K562 (cell line): ENCODE measurements at regions not wholly inside any gene's neighbourhood (a gene's known extent, or its start where the extent isn't known, plus 50 kb on each side); places are given as distances from the start of the nearest gene placed in this dataset.

Source experiments
- ATAC-seq: fragments of 200-7000 bp; cut with Tn5 transposase; 3 replicates; pipeline ENCODE4 v1.9.1; 2020; ENCODE audit warnings: moderate library complexity
- BruUV-seq: library from RNA; stranded (reverse); fragments of 400-500 nt; replicated peaks from 2 replicates; lab custom pipeline; 2021; lab: Mats Ljungman, UMichigan
- CTCF ChIA-PET: fragments of 300-600 bp; formaldehyde crosslinking; extraction: SDS; loops from one replicate; lab custom pipeline; 2021; ENCODE audit warnings: low intra/inter-chr PET ratio; lab: Yijun Ruan, JAX
- POLR2A ChIA-PET: fragments of 300-600, 350-650 bp; sonication (Branson Sonifier 250); formaldehyde crosslinking; extraction: SDS; loops from one replicate; lab custom pipeline; 2021; ENCODE audit warnings: antibody characterized with exemption, inconsistent platforms; lab: Yijun Ruan, JAX
- DNase-seq, 4 experiments: peaks; one replicate each; pipeline versions ENCODE4 v3.0.0 to v3.0.0-alpha.2; 2011 to 2018; ENCODE audit warnings: low spot score in 3 of 4, mixed read lengths in 3 of 4; ENCODE audit errors: extremely low read depth in 1 of 4
- FAIRE-seq: peaks from 2 replicates; lab custom pipeline; 2011; peaks lifted over from hg19 to GRCh38; lab: Jason Lieb, UNC
- H2AFZ ChIP-seq: 2 replicates; pipeline ENCODE4 v1.6.0; 2011; ENCODE audit warnings: low read depth, low read length, control low read depth, inconsistent platforms
- H3K27ac ChIP-seq: fragments of 200-600 bp; 3 replicates; pipeline ENCODE4 v1.8.0; 2011; ENCODE audit warnings: low read depth, mild to moderate bottlenecking, control low read depth, inconsistent platforms, low read length, moderate library complexity, mixed read lengths; ENCODE audit errors: extremely low read depth
- H3K27me3 ChIP-seq, 2 experiments: fragments of 300-600 bp in 1 of 2; 2 replicates in 1 of 2; 3 replicates in 1 of 2; pipeline versions ENCODE4 v1.6.0 to v1.8.0; 2011; ENCODE audit warnings: inconsistent platforms in 2 of 2, low read length in 2 of 2, mild to moderate bottlenecking in 1 of 2, mixed read lengths in 1 of 2, moderate library complexity in 1 of 2; ENCODE audit not compliant: control insufficient read depth in 2 of 2, insufficient read depth in 2 of 2
- H3K36me3 ChIP-seq: fragments of 300-600 bp; 3 replicates; pipeline ENCODE4 v1.8.0; 2011; ENCODE audit warnings: mild to moderate bottlenecking, low read length, inconsistent platforms; ENCODE audit not compliant: control insufficient read depth, insufficient read depth
- H3K4me1 ChIP-seq, 2 experiments: fragments of 200-600 bp in 1 of 2; replicated peaks in 1 of 2; 2 replicates in 1 of 2; 3 replicates in 1 of 2; pipeline versions ENCODE4 v1.5.1 to v1.8.0; 2011; ENCODE audit warnings: inconsistent platforms in 2 of 2, low read length in 2 of 2, mild to moderate bottlenecking in 1 of 2, mixed read lengths in 1 of 2, moderate library complexity in 1 of 2; ENCODE audit not compliant: control insufficient read depth in 2 of 2, insufficient read depth in 2 of 2
- H3K4me2 ChIP-seq: 2 replicates; pipeline ENCODE4 v1.6.1; 2011; ENCODE audit warnings: low read length, control low read depth, inconsistent platforms, mixed read lengths; ENCODE audit not compliant: insufficient read depth
- H3K4me3 ChIP-seq: fragments of 200-600 bp; sonication (generic), shearing (Covaris generic); 2 replicates; pipeline ENCODE4 v1.5.1; 2016; ENCODE audit warnings: control low read depth, inconsistent platforms
- H3K79me2 ChIP-seq: fragments of 200-600 bp; 3 replicates; pipeline ENCODE4 v1.8.0; 2011; ENCODE audit warnings: low read length, inconsistent platforms; ENCODE audit not compliant: control insufficient read depth, insufficient read depth
- H3K9ac ChIP-seq, 2 experiments: 2 replicates each; pipeline versions ENCODE4 v1.6.0 to v1.6.1; 2011; ENCODE audit warnings: low read depth in 2 of 2, low read length in 2 of 2, control low read depth in 1 of 2, inconsistent platforms in 1 of 2, mild to moderate bottlenecking in 1 of 2, mixed read lengths in 1 of 2; ENCODE audit not compliant: insufficient read depth in 1 of 2
- H3K9me1 ChIP-seq: one replicate; pipeline ENCODE4 v1.6.0; 2011; ENCODE audit warnings: inconsistent platforms, mild to moderate bottlenecking, low read length, moderate library complexity; ENCODE audit not compliant: control insufficient read depth, insufficient read depth
- H3K9me3 ChIP-seq: replicated peaks from 2 replicates; pipeline ENCODE4 v1.5.1; 2011; ENCODE audit warnings: low read depth, low read length, inconsistent platforms; ENCODE audit not compliant: control insufficient read depth, insufficient read depth
- H4K20me1 ChIP-seq: replicated peaks from 2 replicates; pipeline ENCODE4 v1.6.1; 2011; ENCODE audit warnings: low read length, inconsistent platforms, mixed read lengths; ENCODE audit not compliant: control insufficient read depth, insufficient read depth
- AFF1 ChIP-seq, 2 experiments: fragments of 450-650 bp; IDR thresholded peaks; 2 replicates each; pipeline ENCODE4 v1.6.1; 2018; ENCODE audit warnings: mild to moderate bottlenecking in 2 of 2, low read depth in 1 of 2; ENCODE audit not compliant: partially characterized antibody in 2 of 2
- ARHGAP35 ChIP-seq: fragments of 450-650 bp; IDR thresholded peaks from 2 replicates; pipeline ENCODE4 v1.6.1; 2018; ENCODE audit not compliant: partially characterized antibody
- CEBPG ChIP-seq, 3 experiments: fragments of 200-800 bp in 1 of 3; sonication (Bioruptor generic) in 1 of 3; sonication (generic) in 1 of 3; formaldehyde crosslinking in 1 of 3; IDR thresholded peaks in 2 of 3; conservative IDR thresholded peaks in 1 of 3; 2 replicates each; pipeline versions ENCODE4 v1.6.1 to v1.8.0; 2016 to 2022; ENCODE audit warnings: missing compliant biosample characterization in 2 of 3, missing genetic modification characterization in 2 of 3, mild to moderate bottlenecking in 1 of 3, missing genetic modification reagents in 1 of 3
- CREB3 ChIP-seq: fragments of 450-650 bp; conservative IDR thresholded peaks from 2 replicates; pipeline ENCODE4 v1.6.1; 2016; ENCODE audit warnings: missing genetic modification characterization, low read depth, mild to moderate bottlenecking, missing compliant biosample characterization, moderate library complexity
- DPF2 ChIP-seq: fragments of 450-650 bp; IDR thresholded peaks from 2 replicates; pipeline ENCODE4 v1.6.1; 2016
- ETS2 ChIP-seq: IDR thresholded peaks from 2 replicates; pipeline ENCODE4 v1.6.1; 2016; ENCODE audit warnings: borderline replicate concordance, missing genetic modification characterization, mild to moderate bottlenecking, moderate library complexity, missing compliant biosample characterization; ENCODE audit not compliant: poor library complexity, severe bottlenecking
- HES1 ChIP-seq: fragments of 450-650 bp; IDR thresholded peaks from 2 replicates; pipeline ENCODE4 v1.6.1; 2016; ENCODE audit warnings: low read depth, mild to moderate bottlenecking, moderate library complexity
- MCM7 ChIP-seq, 2 experiments: fragments of 450-650 bp; IDR thresholded peaks; 2 replicates each; pipeline ENCODE4 v1.6.1; 2016 to 2018
- NFATC3 ChIP-seq: fragments of 450-650 bp; IDR thresholded peaks from 2 replicates; pipeline ENCODE4 v1.6.1; 2017; ENCODE audit warnings: mild to moderate bottlenecking
- PURB ChIP-seq: sonication (generic); formaldehyde crosslinking; IDR thresholded peaks from 2 replicates; pipeline ENCODE4 v1.9.0; 2021; ENCODE audit warnings: low read depth, mild to moderate bottlenecking, missing genetic modification reagents
- RBM15 ChIP-seq: fragments of 200-400 bp; formaldehyde crosslinking; IDR thresholded peaks from 2 replicates; pipeline ENCODE4 v1.6.1; 2018; ENCODE audit warnings: mild to moderate bottlenecking, low read length, moderate library complexity; ENCODE audit not compliant: insufficient read depth
- SOX6 ChIP-seq: fragments of 450-650 bp; IDR thresholded peaks from 2 replicates; pipeline ENCODE4 v1.6.1; 2014; ENCODE audit warnings: mild to moderate bottlenecking
- ZBED1 ChIP-seq: IDR thresholded peaks from 2 replicates; pipeline ENCODE4 v1.6.1; 2014
- ZFP91 ChIP-seq: sonication (generic); formaldehyde crosslinking; IDR thresholded peaks from 2 replicates; pipeline ENCODE4 v1.8.0; 2022; ENCODE audit warnings: mild to moderate bottlenecking, missing genetic modification reagents
- ZNF354B ChIP-seq: fragments of 250-450 bp; sonication (Bioruptor Pico); IDR thresholded peaks from 2 replicates; pipeline ENCODE4 v1.4.0; 2020
- ZNF785 ChIP-seq: fragments of 250-450 bp; sonication (Bioruptor Pico); IDR thresholded peaks from 2 replicates; pipeline ENCODE4 v1.4.0; 2020; ENCODE audit warnings: mild to moderate bottlenecking
- WGBS: fragments of 100-300 bp; shearing (Covaris generic); methylation state at CpG from one replicate; pipeline ENCODE4 v1.1.6; 2016; ENCODE audit warnings: low coverage, mixed read lengths; ENCODE audit not compliant: insufficient coverage; ENCODE audit errors: missing lambda C conversion rate; 5-methylcytosine and 5-hydroxymethylcytosine counted together
- in situ Hi-C: fragments of 300-500 bp; cut with MboI; formaldehyde crosslinking; loops from 4 replicates; pipeline ENCODE4 v1.15.0; 2018; ENCODE audit warnings: inconsistent platforms, mixed read lengths
- intact Hi-C: fragments of 100-400 bp; cut with micrococcal nuclease; formaldehyde crosslinking; loops from 2 replicates; pipeline ENCODE4 v1.14.2; 2022

GRCh38 chr7:79506481-79506880 is 53.0 kb upstream of the MAGI2 start:
- no TSS peak for BruUV-seq
- no peak for FAIRE-seq
- TF ChIP-seq SOX6, result no peak
- no peak for TF ChIP-seq MCM7 (IDR thresholded peaks at IDR 0.05)
- no peak for TF ChIP-seq RBM15
- TF ChIP-seq PURB (CRISPR knock-in tag), result no peak
- no peak for TF ChIP-seq ARHGAP35
- no peak for TF ChIP-seq ZFP91 (CRISPR knock-in tag)
- TF ChIP-seq ZNF354B (CRISPR knock-in tag), result no peak
- no peak for TF ChIP-seq NFATC3
- TF ChIP-seq CEBPG (CRISPR knock-in tag; IDR thresholded peaks at IDR 0.05), result no peak
- TF ChIP-seq CEBPG (tag; conservative IDR thresholded peaks at IDR 0.05 in 1 of 2, IDR thresholded peaks at IDR 0.05 in 1 of 2), result no peak
- TF ChIP-seq ZNF785 (CRISPR knock-in tag), result no peak
- TF ChIP-seq AFF1 (IDR thresholded peaks at IDR 0.05; ENCODE audit: low read depth in 1 of 2, partially characterized antibody in 2 of 2), result no peak
- no peak for TF ChIP-seq ETS2 (tag)
- TF ChIP-seq HES1, result no peak
- no peak for TF ChIP-seq ZBED1
- no peak for TF ChIP-seq CREB3 (tag)
- TF ChIP-seq DPF2, result no peak

More at GRCh38 chr7:79506481-79506880, 53.0 kb upstream of the MAGI2 start:
- no peaks in the 10 kb centered on the region for H3K79me2 ChIP-seq
- no peak overlapping the region for H2AFZ ChIP-seq
- H3K27ac ChIP-seq, result no peak overlapping the region
- in situ Hi-C loops, result no loop called here
- no peak for DNase-seq
- no peak overlapping the region for H3K4me3 ChIP-seq
- no peak for ATAC-seq
- H3K36me3 ChIP-seq, result no peaks in the 10 kb centered on the region
- H3K9me3 ChIP-seq, result no peaks in the 10 kb centered on the region
- WGBS, result 0% methylated on average over 2 of the region's 2 CpGs
- ChIA-PET CTCF (no interaction called here), POLR2A (no interaction called here)
- H3K9me1 ChIP-seq, result no peaks in the 10 kb centered on the region
- no peaks in the 10 kb centered on the region for H4K20me1 ChIP-seq
- intact Hi-C loops, result no loop called here
- no peak overlapping the region for H3K4me2 ChIP-seq
- H3K9ac ChIP-seq, result no peak overlapping the region
- no peaks in the 10 kb centered on the region for H3K4me1 ChIP-seq
- H3K27me3 ChIP-seq, result no peaks in the 10 kb centered on the region
